Inflammatory macrophage treated with lipopolysaccharide for 1 hour (primary cell): ENCODE measurements at regions not wholly inside any gene's neighbourhood (a gene's known extent, or its start where the extent isn't known, plus 50 kb on each side); places are given as distances from the start of the nearest gene placed in this dataset.

Experiments used
- DNase-seq, 2 donors: peaks; one replicate each; pipeline ENCODE4 v3.0.0-alpha.2; 2020 to 2022

DNA sequence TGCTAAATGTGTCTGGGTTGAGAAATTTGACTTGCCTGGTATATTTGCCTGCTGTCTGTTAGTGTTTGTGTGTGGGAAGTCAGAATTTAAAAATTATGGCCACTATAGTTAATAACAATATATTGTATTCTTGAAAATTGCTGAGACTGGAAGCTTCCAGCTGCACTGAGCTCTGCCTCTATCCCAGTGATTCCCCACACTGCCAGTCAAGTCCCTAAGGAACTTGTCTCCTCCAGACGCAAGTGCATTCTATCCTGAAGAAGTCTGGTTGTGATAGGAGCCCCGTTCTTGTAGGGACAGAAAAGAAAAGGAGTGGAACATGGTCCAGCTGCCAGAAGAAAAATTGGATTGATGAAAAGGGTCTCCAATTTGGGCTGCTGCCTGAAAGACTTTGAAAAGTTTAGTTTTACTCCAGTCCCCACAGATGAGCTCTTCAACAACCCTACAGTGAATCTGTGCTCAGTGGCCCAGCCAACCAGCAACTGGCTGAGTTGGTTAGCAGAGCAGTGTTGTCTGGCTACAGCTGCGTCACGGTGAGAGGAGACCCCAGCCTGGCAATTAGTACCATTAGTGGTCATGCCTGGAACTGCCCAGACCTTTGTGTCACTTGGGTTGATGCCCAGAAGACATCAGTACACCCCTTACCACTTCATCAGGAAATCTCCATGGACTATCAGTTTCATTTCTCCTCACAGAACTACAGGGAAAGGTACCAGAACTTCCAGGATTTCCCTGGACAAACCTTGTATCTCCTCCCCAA is 183.1 kb upstream of the MCHR2 start:
- DNase-seq = no peak

DNA sequence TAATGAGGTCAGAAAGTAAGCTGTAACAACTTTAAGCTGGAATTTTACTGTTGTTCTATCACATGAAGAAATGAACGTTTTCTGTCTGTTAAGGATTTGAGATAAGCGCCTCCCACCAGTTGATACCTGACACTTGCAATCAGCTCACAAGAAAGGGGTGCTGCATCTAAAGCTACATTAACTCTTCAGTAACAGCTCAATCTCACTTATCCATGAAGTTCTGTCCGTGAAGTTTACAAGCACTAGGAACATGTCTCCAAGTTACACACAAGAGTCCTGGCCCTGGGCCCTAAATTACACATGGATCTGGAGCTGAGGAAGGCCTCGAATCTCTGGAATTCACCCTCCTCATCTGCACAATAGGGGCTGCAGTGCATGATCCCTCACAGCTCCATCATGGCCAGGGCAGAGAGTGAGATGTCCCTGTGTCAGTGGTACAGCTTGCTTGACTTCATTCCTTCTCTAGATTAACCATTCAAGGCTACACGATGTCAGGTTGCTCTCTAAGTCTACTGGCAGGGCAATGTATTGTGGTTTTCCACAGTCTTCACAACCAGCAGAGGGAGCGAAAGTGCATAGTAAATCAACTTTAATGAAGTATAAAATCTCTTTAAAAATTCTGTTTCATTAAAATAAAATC is 182.4 kb upstream of the MCHR2 start:
- DNase-seq = no peak

DNA sequence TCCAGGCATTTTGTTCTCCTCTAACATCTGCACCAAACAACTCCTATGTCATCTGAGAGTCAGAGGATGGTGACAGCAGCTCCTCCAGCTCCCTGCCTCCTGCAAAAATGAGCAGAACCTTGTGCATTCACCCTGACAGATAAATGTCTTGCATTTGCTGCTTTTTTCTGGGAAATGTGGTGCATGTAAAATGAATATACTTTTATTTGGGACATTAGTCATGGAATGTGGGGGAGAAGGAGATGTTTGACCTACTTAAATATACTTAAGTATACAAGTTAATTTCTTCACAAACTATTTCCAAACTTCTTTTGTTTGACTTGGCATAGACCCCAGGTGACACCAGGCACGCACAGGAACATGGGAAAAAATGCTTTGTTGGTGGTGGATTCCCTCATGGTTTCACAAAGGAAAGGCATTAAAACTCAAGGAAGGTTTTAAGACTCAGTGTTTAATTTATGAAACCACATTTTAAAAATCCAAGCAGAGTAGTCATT is 181.8 kb upstream of the MCHR2 start:
- no peak for DNase-seq

DNA sequence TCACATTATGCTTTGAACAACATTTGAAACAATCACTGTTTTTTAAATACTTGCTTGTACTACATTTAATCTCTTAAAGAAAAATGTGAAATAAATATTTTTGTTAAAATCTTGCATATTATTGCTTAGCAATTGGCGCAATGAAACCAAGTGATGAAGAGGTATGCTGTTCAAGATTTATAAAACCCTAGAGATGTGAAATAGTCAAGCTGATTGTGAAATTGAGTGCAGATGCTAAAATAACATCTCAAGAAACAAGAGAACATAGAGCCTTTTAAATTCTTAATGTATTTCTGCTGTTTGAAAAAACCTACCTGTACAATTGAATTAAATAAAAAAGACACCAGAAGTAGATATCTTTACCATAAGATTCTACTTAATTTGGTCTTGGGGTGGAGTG is 179.2 kb upstream of the MCHR2 start:
- no peak for DNase-seq

DNA sequence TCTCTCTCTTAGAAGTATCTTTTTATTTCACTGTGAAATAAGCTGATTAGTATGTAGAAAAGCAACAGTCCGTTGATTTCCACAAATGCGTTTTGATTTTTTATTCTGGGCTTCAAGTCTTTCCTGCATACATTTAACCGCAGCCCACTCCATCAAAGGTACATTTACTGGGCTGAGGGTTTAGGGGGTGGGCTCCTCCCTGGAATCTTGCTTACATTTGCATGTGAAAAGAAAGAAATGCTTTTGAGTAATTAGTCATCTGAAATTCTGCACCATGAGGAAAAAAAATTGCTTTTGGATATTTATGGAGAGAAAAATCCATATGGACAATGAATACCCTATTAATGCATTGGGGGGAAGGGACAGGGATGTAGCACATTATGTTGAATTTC is 178.3 kb upstream of the MCHR2 start:
- DNase-seq = no peak

DNA sequence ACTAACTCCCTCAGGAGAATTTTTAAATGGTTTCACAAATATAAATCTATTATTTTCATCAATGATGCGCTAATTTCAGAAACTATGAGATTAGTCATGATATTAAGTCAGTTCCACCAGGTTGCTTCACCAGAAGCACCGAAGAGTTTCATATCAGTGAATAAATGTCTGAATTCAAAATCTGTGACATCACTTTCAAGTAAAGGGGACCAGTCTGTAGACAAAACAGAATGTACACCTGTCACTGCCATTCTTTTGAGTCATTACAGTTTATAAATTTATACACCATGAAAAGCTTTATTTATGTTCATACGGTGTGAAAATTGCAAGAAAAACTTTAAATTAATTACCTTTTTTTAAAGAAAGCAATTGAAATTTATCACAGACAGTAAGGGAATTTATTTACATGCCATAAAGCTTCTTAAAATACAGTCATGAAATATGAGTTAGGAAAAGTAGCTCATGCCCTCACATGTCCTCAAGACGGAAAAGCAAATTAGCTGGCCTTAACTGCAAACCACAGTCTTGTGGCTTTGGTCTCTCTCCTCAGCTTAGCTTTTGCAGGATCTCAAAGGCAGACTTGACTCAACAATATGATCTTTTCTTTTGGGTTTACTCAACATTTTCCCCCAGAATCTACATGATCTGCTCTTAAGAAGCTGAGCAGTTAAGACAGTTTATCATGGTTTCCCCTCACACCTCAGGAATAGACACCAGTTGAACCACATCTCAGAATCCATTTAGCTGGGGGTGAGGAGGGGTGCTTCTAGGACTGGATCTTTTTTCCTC is 177.7 kb upstream of the MCHR2 start:
- no peak for DNase-seq

DNA sequence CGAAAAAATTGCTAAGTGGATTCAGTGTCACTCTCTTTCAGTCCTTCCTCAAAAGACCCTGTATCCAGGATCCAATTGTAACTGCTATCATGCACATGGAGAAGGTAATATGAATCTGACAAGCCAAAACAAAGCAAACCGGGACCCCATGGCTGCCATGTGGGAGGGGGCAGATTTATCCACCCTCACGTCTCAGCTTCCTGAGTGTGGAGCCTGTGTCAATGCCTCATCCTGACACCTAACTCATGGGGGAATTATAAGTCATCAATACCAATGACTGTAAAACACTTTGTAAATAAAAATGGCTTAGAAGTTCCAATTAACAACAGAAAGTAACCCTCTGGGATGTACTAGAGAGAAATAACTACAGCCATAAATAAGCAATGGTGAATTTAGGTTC is 174.1 kb upstream of the MCHR2 start:
- no peak for DNase-seq

DNA sequence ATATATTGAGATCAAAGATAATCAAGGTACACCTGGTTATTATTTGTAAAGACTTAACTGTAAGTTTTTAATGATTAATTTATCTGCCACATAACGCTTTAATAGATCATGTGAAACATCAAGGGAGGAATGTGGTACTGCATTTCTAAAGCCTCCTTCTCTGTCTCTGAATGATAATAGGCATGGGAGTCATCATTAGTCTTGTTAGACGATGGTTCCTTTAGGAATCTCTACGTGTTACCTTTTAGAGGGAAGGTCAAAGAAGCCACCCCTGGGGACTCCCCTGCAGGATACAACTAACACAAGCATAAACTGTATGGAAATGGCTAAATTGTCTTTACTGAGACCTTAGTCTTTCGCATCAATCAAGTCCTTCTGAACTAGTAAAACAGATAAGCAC is 173.6 kb upstream of the MCHR2 start:
- DNase-seq = no peak

DNA sequence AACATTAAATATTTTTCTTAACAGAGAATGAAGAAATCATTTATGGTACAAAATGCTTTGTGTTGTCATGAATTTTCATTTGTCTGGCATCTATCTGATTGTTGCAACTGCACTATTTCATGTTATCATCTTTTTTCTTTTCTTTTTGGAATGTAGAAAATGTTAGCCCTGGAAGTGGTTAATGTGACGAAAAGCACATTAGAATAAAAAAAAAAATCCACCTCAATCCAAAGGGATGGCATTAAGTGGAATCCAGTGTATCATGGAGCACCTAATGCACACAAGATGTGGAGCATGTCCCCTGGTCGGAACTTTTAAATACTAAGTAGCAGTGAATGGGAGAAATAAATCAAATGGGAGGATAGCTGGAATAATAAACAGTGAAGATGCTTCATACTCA is 172.9 kb upstream of the MCHR2 start:
- DNase-seq = no peak

DNA sequence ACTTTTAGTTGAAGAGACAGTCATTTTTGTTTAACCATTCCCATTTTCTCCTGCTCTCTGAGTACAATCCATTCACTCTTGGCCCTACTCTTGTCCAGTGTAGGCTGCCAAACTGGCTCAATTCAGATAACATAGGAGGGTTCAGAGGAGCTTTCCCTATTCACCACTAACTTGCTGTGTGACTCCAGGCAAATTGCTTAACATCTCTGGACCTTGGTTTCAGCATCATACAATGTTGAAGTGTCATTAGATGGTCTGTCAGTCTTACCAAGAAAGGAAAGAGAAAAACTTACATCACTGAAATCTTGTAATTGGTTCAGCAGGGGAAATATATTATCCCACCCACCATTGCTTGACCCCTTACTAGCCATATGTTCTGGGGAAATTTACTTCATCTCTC is 171.4 kb upstream of the MCHR2 start:
- DNase-seq = no peak

DNA sequence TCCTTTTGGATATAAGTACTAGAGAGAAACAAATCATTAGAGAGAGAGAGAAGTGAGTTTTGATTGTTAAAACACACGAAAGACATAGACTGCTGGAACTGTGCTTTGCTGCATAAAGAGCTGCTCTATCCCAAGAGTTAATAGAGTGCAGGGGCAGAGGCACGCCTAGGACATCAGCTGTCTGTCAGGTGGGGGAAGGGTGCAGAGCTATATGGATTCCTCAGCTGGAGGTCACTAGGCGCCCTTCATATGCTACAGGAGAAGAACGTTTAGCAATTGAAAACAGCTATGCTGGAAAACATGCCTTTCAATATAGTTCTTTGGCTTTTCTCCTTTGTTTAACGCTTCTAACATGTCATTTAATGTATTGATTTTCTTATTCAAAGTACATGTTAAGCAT is 169.0 kb upstream of the MCHR2 start:
- DNase-seq = no peak

DNA sequence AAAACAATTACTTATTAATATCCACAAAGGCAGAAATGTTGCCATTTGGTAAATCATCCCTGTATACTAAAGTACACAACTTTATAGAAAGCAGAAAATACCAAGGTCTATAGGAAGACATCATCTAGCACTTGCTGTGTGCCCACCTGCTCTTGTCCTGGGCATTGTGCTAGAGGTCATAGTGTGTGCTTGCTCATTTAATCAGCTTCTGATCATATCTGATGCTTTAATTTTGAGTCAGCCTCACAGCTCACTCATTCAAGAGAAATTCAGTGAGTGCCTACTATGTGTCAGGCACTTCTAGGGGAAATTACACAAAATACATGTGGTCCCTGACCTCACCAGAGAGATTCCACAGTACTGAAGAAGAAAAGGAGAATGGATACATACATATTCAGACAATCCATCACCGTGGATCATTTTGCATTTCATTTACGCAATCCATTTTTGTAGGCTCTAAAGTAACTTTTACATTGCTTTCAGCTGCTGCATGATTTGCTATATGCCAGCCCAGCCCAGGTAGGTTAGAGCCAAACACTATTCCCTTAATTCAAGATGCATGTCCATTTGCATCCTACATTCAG is 167.9 kb upstream of the MCHR2 start:
- no peak for DNase-seq

DNA sequence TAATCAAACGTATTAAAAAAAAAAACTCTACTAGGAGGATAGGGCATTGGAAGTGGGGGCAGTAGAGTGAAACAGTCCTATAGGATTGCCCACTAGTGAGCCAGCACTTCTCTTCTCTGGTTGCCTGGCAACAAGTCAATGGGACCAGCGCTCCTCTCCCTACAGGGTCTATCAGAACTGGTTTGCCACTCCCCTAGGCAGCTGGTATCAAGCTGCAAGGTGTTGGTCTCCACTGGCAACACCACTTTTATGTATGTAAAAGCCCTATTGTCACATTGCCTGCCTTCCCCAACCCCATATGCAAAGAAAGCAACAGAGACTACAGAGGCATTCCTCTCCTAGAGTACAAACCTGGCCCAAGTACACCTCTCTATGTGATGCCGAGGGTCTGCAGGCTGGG is 166.9 kb upstream of the MCHR2 start:
- DNase-seq = no peak

DNA sequence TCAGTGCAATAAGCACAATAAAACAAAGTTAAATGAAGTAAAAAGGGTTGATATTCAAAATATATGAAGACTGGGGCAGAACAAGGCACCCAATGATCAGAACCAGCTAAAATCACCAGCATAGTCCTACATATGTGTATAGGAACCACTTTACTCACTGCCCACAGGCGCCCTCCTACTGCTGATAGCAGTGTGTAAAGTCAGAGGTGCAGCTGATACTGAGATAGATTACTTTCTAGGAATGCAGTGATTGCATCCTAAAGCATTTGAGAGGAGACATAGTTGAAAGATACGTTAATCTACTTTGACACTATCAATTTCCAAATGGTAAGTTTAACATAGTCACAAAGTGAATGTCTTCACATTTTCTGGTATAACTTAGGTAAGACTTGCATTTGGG is 161.1 kb upstream of the MCHR2 start:
- no peak for DNase-seq

DNA sequence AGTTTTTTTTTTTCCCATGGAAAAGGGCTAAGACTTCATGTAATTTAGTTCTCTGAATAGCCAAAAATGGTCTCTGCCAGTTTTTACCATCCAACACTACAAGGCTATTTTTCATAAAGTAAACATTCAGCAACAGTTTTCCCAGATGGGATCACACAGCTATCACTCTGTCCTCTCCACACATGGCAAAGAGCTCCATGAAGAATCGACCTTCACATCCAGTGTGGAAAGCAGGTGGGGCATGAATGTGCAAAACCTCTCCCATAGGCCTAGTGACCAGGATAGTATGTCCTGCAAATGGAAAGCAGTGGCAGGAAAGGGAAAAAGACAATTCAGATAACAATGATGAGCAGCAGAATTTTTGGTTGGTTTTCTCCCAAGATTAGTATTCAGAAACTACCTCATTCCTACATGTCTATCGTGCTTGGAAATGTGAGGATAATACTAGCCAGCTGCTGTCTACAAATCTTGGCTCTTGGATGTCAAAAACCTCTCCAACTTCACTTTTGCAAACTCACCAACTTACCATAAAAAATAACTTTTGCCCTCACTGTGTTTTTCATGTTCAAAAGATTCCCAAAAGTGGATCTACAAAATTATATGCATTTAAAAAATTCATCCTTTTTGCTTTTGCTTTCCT is 159.7 kb upstream of the MCHR2 start:
- DNase-seq = no peak

DNA sequence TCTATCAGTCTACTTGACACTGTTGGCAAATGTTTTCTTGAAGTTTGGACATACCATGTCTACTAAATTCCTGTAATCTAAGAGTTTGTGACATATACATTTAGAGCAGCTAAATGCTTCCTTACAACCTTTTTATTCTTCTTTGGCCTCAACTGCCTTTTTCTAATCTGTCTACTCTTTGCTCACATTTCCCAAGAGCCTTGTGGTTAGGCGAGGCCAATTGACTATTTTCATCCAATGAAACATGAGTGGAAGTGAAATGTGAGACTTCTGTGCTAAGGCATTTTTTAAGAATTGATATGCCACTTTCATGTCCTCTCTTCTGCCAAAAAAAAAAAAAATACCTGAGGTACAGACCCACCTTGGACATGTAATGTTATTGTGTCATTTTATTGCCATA is 158.2 kb upstream of the MCHR2 start:
- DNase-seq = no peak

DNA sequence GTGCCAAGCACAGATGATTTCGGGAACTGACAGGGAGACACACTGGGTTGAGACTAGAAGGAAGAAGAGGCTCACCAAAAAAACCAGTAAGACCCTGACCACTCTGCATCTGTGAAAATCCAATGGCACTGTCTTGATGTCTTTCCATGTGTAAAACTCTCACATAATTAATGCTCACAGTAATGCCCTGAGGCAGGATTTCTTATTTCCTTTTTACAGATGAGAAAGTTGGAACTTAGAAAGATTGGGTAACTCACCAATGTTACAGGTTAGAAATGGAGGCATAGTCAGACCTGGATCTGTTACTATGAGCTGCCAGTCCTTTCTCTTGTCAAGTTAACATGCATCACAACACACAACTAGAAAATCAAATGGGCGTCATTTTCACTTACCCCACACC is 151.0 kb upstream of the MCHR2 start:
- DNase-seq = no peak

DNA sequence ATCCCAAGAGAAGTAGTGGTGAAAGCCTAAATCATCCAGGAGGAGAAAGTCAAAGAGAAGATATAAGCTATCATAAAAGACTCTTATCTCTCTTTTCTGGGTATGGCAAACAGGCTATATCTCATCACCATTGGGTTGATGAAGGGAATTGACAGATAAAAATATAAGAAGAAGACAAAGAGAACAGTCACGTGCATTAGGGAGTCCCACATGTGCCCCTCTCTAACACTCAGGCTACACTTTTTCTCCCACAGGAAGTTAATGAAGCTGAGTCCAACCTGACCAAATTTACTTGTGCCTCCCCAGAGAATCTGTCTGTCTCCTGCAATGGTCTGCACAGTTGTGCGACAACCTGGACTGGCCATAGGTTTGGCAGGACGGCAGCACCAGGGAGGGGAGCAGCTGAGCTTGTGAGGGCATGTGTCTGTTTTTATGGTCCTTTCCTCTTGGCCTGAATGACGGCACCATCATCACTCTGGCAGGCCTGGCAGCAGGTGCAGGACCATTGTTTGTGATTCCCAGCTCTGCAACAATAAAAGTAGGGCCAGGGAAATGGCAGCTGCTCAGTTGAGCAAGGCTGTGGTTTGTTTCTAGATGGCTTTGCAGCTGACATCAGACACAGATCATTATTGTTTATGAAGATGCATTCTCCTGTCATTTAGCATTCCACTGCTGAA is 144.5 kb upstream of the MCHR2 start:
- DNase-seq = no peak

DNA sequence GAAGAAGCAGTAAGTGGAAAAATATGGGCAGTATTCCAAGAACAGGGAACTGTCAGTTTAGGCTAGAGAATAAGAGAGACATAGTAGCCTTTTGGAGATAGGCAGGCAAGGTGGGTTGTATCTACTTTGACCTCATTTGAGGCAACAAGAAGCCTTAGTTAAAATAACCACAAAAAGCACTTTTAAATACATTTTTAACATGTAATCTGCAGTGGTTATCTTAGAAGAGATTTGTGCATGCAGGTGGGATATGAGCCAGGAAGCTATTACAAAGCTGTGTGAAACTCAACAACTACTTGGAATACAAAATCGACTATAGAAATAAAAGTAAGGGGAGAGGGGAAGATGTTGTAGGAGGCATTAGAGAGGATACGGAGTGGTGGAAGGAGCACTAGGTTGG is 143.7 kb upstream of the MCHR2 start:
- no peak for DNase-seq

DNA sequence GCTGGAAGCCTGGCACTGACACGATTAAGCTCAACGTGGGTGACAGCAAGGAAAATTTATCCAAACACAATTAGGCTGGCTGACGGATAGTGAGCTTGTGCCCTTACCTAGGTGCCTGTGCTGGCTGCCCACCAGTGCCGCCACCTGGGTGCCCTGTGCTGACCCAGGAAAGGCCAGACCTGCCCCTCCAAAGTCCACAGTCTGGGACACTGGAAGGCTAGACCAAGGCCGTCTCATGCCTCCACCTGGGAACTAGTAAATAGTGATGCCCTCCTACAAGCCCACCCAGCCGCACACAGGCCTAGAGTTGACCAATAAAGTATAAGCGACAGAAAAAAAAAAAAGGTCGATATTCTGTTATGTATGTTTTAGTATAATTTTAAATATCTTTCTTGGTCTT is 142.6 kb upstream of the MCHR2 start:
- no peak for DNase-seq

DNA sequence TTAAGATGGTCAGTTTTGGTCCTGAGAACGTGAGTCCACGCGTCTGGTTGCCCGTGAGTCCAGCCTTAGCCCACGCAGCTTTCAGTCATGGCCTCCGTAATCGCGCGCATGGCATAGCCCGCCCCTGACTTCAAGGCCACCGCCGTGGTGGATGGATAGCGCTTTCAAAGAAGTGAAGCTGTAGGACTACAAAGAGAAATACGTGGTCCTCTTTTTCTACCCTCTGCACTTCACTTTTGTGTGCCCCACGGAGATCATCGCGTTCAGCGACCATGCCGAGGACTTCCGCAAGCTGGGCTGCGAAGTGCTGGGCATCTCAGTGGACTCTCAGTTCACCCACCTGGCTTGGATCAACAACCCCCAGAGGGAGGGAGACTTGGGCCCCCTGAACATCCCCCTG is 142.0 kb upstream of the MCHR2 start:
- DNase-seq = no peak

DNA sequence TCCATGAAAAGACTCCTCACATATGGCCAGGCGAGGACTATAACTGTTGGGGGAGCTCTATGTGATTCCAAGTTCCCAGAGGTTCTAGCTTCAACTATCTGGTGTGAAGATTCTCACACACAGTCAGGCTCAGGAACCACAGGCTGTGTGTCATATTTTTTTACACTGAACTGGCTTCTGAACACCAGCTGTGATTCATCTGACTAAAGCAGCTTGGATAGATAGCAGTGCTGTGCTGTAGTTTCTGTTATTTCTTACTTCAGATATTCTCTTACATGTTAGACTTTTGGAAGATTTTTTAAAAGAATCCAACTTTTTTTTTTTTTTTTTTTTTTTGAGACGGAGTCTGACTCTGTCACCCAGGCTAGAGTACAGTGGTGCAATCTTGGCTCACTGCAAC is 140.7 kb upstream of the MCHR2 start:
- no peak for DNase-seq

DNA sequence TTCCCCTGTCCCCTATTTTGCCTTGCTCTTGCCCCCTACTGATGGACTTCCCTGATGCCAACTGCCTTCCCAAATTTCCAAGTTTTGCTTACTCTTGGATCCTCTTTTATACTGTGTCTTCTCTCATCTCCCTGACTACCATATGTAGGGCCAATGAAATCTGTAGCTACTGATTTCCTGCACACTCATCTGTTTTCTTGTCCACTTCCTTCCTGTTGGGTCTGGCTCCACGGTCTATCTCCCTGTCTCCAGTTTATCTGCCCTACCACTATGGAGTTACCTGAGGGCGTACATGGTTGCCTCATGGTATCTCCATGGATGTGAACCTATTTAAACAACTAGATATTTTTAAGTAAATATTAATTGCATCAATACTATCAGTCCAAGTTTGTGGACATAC is 140.3 kb upstream of the MCHR2 start:
- no peak for DNase-seq
